ENCODE measurements at regions not wholly inside any gene's neighbourhood (a gene's known extent, or its start where the extent isn't known, plus 50 kb on each side); places are given as distances from the start of the nearest gene placed in this dataset.

DNA sequence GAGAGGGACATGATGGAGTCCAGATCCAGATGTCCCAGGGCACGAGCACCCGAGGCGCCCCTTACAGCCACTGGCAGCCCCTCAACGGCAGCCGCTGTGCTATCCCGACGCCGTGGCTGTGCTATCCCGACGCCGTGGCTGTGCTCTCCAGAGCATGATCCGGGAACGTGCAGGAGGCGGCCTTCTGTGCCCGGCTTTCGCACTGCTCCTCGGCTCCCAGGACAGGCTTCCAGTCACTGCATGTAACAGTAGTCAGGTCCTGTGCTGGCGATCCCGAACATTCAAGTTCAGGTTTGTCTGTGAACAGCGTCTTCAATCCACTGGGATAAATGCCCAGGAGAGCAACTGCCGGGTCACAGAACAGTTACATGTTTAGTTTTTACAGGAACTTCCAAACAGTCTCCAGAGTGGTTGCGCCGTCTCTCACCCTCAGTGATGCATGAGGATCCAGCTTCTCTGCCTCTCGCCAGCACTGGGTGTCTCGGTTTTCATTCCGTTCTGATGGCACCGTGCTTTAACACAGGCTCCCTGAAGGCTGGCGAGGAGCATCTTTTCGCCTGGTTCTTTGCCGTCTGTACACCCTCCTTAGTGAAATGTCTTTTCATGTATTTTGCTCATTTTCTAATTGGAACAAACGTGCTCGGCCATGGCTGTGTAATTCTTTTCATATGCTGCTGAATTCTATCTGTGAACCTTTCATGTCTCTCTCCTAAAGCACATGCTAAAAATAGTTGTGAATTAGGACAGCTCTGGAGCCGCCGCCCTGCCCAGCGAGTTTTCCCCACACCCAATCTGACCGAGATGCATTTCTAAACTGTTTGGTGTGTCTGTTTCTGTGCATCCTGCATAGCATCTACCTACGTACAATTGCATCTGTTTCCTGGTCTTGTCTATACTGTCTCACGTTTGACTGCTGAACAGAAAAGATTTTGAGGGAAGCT is 72.6 kb upstream of the METRNL start:
- TF ChIP-seq, protein P1, sequence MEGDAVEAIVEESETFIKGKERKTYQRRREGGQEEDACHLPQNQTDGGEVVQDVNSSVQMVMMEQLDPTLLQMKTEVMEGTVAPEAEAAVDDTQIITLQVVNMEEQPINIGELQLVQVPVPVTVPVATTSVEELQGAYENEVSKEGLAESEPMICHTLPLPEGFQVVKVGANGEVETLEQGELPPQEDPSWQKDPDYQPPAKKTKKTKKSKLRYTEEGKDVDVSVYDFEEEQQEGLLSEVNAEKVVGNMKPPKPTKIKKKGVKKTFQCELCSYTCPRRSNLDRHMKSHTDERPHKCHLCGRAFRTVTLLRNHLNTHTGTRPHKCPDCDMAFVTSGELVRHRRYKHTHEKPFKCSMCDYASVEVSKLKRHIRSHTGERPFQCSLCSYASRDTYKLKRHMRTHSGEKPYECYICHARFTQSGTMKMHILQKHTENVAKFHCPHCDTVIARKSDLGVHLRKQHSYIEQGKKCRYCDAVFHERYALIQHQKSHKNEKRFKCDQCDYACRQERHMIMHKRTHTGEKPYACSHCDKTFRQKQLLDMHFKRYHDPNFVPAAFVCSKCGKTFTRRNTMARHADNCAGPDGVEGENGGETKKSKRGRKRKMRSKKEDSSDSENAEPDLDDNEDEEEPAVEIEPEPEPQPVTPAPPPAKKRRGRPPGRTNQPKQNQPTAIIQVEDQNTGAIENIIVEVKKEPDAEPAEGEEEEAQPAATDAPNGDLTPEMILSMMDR (optimal IDR thresholded peaks at IDR 0.05 in 1 of 3, IDR thresholded peaks at IDR 0.05 in 1 of 3, conservative IDR thresholded peaks at IDR 0.05 in 1 of 3; ENCODE audit: extremely low read depth in 1 of 3, insufficient read depth in 2 of 3, low read length in 3 of 3) = no peak
- no peak for TF ChIP-seq EZH2 (IDR thresholded peaks at IDR 0.05; ENCODE audit: low read length)
